ENCODE measurements at regions not wholly inside any gene's neighbourhood (a gene's known extent, or its start where the extent isn't known, plus 50 kb on each side); places are given as distances from the start of the nearest gene placed in this dataset.

GRCh38 chr4:82047731-82048130 is 326.1 kb downstream of the HNRNPD start:
- Histone ChIP-seq H3K9me2 (ENCODE audit: insufficient read depth, low read length) (no peaks in the 10 kb centered on the region), H3K27me3 (ENCODE audit: insufficient read depth, low read depth, low read length) (peaks cover 2% of the 10 kb centered on the region), H3K4me3 (ENCODE audit: low read length) (no peak overlapping the region), H3K4me2 (ENCODE audit: low read length) (no peak overlapping the region), H3K36me3 (ENCODE audit: insufficient read depth, low read length) (no peaks in the 10 kb centered on the region), H4K20me1 (ENCODE audit: insufficient read depth) (no peaks in the 10 kb centered on the region), H3K9me3 (ENCODE audit: low read length) (no peaks in the 10 kb centered on the region), H3K9ac (ENCODE audit: low read length) (no peak overlapping the region), H3K27ac (ENCODE audit: low read length) (no peak overlapping the region), H2AFZ (ENCODE audit: low read depth, low read length) (no peak overlapping the region), H3K79me2 (replicated peaks; ENCODE audit: insufficient read depth, low read length) (no peaks in the 10 kb centered on the region), H3F3A (ENCODE audit: insufficient read depth, low read length, poor library complexity, severe bottlenecking) (no peaks in the 10 kb centered on the region)
- TF ChIP-seq MXI1 (conservative IDR thresholded peaks at IDR 0.05; ENCODE audit: poor library complexity, severe bottlenecking) (no peak), REST (IDR thresholded peaks at IDR 0.05; ENCODE audit: borderline replicate concordance) (no peak), RAD21 (conservative IDR thresholded peaks at IDR 0.05) (no peak), SMC3 (conservative IDR thresholded peaks at IDR 0.05; ENCODE audit: poor library complexity) (no peak), EZH2 (IDR thresholded peaks at IDR 0.05; ENCODE audit: borderline replicate concordance, insufficient read depth, low read length, poor library complexity, severe bottlenecking) (no peak), POLR2AphosphoS5 (IDR thresholded peaks at IDR 0.05) (no peak), CTCF (IDR thresholded peaks at IDR 0.05; ENCODE audit: poor library complexity, severe bottlenecking) (no peak), EP300 (conservative IDR thresholded peaks at IDR 0.05; ENCODE audit: poor library complexity, severe bottlenecking) (no peak), TAF1 (IDR thresholded peaks at IDR 0.05; ENCODE audit: low read depth) (no peak)

- H3K27me3 ChIP-seq (ENCODE audit: insufficient read depth, low read depth, low read length) = peaks cover 6% of the 10 kb centered on the region
- H3K4me2 ChIP-seq (ENCODE audit: low read length) = no peak overlapping the region
- no peaks in the 10 kb centered on the region for H4K20me1 ChIP-seq (ENCODE audit: insufficient read depth)
These were observed 327.0 kb downstream of the HNRNPD start for GRCh38 chr4:82046796-82047195.

More at GRCh38 chr4:82046796-82047195, 327.0 kb downstream of the HNRNPD start:
- Histone ChIP-seq H3K36me3 (ENCODE audit: insufficient read depth, low read length) (no peaks in the 10 kb centered on the region), H3K9ac (ENCODE audit: low read length) (no peak overlapping the region), H3K79me2 (replicated peaks; ENCODE audit: insufficient read depth, low read length) (no peaks in the 10 kb centered on the region), H3K9me2 (ENCODE audit: insufficient read depth, low read length) (no peaks in the 10 kb centered on the region), H3K9me3 (ENCODE audit: low read length) (no peaks in the 10 kb centered on the region), H2AFZ (ENCODE audit: low read depth, low read length) (no peak overlapping the region), H3F3A (ENCODE audit: insufficient read depth, low read length, poor library complexity, severe bottlenecking) (no peaks in the 10 kb centered on the region), H3K4me3 (ENCODE audit: low read length) (no peak overlapping the region), H3K27ac (ENCODE audit: low read length) (no peak overlapping the region)
- TF ChIP-seq SMC3 (conservative IDR thresholded peaks at IDR 0.05; ENCODE audit: poor library complexity) (no peak), CTCF (IDR thresholded peaks at IDR 0.05; ENCODE audit: poor library complexity, severe bottlenecking) (no peak), POLR2AphosphoS5 (IDR thresholded peaks at IDR 0.05) (no peak), EP300 (conservative IDR thresholded peaks at IDR 0.05; ENCODE audit: poor library complexity, severe bottlenecking) (no peak), MXI1 (conservative IDR thresholded peaks at IDR 0.05; ENCODE audit: poor library complexity, severe bottlenecking) (no peak), RAD21 (conservative IDR thresholded peaks at IDR 0.05) (no peak), REST (IDR thresholded peaks at IDR 0.05; ENCODE audit: borderline replicate concordance) (no peak), EZH2 (IDR thresholded peaks at IDR 0.05; ENCODE audit: borderline replicate concordance, insufficient read depth, low read length, poor library complexity, severe bottlenecking) (no peak)
